HG03280 (cell line): ENCODE measurements at regions not wholly inside any gene's neighbourhood (a gene's known extent, or its start where the extent isn't known, plus 50 kb on each side); places are given as distances from the start of the nearest gene placed in this dataset.
A peak's percentile ranks its signal among the peaks of the same experiment; 100 is the strongest.

ENCODE experiments used
- ATAC-seq: cut with Tn5 transposase; IDR thresholded peaks from one replicate; pipeline ENCODE4 v1.9.1; 2021; ENCODE audit warnings: mild to moderate bottlenecking, moderate library complexity; ENCODE audit not compliant: unreplicated experiment

DNA sequence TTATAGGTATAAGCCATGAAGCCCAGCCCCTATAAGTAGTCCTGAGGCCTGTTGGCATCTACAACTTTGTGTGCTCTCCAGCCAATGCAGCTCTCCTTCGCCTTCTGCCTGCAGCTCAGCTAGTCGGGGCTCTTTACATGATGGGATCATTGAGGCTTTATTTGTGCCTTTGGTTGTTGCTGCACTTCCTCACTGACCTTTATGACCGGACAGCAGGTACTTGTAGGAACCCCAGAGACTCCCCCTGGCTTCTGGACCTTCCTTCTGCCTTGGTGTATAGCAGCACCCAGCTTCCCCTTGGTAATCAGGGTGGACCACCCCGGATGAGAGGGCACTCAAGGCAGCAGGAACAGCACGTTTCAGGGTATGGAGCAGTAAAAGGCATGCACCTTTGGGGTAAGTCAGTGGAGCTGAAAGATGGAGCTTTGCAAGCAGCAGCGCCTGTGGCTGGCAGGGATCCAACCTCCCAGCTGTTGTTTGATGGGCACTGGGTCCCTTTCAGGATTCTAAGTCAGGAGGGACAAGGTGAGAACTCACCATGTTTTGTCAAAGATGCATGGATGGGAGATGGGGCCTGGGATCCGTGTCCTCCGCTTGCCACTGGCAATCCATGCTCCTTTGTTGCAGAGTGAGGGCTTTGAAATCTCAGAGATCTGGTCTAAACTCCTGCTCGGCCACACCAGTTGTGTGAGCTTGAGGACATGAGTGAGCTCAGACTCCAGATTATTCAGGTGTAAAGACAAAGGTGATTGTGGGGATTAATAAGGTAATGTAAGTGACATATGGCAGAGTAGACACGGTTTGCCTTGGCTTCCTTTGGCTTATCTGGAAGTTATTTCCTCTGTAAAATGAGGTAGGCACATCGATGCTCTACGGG lies 65.1 kb upstream of the KLF13 start:
- no peak for ATAC-seq

DNA sequence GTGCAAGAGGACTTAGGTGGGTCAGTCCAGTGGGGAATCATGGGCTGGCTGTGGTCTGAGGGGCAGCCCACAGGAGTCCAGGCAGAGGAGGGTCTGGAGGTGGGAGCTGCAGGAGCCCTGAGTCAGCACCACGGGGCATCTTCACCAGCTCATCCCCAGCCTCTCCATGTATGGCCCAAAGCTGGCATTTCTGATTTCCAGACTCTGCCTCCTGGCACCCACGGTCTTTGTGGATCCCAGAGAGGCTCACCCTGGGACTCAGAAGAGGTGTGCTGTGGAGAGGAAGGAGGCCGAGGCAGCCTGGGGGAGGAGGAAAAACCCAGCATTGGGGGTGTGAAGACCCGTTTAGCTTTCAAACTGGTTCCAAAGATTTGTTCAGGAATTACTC lies 64.5 kb upstream of the KLF13 start:
- ATAC-seq, result no peak

DNA sequence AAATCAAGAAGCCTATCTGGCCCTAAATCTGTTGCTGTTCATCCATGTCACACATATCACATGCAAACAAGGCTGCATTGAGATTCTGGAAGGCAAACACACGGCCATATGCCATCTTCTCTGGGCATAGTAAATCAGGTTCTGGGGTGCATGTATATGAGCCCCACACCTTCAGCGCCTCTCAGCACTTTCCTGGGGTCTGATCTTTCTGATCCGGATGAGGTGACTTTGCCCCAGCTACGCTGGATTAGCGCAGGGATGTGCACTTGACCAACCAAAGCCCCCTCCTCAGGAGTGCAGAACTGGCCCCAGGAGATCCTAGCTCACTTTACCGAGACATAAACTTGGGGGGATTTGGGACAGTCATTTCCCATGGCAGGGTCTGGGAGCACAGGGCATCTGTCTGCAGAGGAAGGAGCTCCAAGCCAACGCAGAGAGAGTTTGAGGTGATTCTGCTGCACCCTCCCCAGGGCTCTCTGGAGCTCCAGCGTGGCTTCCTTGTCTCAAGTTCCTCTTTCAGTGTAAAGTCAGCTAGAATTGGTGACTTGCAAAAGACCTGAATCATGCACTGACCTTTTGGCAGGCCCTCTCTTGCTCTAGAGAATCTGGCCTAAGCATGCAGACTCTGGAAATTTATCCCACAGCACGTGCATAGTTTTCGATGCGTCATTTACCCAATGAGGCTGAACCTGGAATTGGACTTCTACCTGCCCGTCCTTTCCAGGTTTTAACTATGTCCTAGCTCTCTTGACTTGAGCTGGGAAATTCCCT lies 63.5 kb upstream of the KLF13 start:
- ATAC-seq, result no peak

DNA sequence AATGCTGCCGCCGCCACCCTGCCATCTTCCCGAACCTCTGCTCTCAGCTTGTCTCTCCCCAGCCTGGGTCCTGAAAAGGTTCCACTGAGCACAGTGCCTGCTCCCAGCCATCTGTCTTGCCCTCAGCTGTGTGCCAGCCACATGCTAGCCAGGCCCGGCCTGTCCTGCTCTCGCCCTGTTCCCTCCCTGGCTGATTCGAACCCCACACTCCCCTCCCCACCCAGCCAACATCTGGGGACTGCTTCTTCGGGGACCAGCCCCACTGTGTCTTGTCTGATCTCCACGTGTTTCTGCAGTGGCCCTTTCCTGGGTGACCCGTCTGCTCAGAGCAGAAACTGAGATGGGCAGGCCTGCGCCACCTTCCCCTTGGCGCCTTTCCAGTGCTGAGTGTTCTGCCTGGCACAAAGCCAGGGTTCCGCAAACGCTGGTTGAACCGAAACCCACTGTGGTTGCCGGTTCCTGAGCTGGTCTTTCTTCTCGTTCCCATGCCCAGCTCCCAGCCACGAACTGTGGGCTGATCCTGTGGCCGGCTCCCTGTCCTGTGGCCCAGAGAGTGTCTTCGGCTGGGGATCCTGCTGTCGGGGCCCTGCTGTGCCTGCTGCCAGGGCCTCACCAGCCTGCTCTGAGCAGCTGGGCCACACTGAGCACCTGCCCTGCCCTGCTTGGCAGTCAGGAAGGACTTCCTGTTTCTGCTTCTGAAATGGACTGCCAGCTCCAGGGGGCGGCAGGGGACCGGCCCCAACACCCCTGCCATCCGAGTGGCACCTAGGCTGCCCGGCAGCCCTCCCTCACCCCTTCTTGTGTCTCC lies 62.7 kb upstream of the KLF13 start:
- no peak for ATAC-seq

DNA sequence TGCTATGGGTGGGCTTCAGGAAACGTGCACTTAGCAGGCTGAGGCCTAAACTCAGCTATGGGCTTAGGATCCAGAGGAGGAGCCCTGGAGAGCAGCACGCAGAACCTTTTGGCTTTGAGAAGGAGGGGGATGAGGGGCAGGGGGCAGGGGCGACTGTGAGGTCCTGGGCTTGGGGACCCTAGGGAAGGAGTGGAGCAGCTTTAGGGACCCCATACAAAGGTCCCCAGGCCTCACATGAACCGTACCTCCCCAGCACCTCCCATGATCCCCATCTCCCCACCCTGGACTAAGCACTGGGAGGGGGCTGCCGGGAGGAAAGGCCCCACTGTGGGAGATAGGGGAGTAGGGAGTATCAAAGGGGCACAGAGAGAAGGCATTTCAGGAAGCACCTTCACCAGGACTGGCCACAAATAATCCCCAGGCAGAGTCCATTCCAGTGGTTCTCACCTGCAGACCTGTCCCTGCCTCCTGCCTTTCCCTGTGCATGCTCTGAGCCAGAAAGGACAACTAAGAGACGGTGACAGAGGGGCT lies 62.0 kb upstream of the KLF13 start:
- no peak for ATAC-seq

DNA sequence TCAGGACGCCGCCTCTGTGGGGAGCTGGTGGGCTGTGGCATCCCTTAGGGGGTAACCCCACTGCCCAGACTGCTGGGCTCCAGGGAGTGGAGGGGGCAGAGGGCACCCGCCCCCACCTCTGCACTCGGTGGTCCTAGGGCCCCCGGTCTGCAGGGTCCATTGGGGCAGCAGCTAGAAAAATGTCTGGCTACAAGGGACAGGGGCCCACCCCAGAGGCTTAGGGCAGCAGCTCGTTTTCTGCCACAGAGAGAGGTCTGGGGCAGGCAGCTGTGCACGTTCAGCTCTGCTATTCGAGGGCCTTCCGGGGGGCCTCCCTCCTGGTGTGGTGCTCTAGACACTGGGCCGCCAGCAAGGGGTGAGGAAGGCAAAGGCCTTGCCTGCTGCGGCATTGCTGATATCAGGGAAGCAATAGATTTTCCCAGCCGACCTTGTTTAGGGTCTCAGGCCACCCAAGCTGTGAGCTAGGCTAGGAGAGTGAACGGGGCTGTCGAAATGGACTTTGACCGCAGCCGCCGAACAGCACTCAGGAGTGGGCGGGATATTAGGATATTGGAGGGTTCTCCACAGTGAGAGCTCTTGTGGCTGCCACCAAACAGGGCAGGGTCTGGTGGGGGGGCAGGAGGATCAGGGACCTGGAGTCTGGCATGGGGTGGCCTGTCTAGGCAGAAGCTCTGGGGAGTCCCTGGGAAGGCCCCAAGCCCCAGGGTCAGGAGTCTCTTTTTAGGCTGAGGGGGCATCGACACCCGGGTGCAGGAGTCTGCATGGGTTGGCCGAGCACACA lies 61.4 kb upstream of the KLF13 start:
- ATAC-seq, result no peak

DNA sequence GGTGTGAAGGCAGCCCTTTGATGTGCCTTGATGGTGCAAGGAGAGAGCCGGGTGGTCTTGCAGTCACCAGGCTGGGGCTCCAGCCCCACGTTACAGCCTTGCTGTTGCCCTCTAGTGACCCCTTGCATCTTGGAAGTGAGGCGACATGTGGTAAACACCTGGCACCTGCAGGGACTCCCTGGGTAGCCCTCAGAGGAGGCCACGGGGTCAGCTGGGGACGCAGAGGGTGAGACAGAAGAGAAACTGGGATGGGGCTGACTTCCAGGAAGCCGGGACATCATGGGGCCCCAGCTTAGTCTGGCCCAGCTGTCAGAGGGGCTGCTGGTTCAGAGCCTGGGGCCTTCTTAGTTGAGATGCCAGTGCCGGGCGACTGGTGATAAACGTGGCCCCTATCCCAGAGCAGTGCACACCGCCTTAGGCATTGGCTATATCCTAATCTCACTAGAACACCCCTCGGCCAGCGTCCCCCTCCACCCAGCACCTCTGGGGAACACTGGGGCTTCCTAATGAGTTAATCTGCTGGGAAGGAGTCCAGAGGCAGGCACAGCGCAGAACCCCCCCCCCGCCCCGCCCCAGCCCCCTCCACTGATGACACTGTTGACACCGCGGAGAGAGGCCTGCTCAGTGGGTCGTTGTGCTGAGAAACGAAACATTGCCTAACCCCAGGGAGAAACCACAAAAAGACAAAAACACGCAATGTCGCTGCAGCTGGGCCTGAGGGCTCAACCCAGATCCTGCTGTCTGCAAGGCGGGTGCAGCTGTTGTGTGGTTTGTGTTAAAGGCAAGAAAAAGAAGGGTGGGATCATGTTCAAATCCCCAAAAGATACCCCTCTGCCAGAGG lies 60.5 kb upstream of the KLF13 start:
- ATAC-seq, result peak; percentile 58

DNA sequence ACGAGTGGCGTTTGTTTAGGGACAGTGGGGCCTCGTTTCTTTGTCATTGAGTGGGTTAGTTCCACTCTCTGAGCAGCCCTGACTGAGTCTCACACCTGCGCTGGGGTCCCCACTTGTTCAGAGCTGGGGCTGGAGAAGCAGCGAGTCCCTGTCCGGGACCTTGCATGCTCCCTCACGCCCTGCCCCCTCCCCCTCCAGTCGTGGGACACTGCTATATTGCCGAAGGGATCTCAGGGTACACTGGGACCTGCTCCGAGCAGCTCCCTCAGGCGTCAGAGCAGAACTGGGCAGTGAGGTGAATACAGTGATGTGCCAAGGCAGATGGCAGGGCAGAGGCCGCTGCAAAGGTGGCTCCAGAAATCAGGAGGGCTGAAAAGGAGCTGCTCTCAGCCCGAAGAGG lies 59.9 kb upstream of the KLF13 start:
- no peak for ATAC-seq

DNA sequence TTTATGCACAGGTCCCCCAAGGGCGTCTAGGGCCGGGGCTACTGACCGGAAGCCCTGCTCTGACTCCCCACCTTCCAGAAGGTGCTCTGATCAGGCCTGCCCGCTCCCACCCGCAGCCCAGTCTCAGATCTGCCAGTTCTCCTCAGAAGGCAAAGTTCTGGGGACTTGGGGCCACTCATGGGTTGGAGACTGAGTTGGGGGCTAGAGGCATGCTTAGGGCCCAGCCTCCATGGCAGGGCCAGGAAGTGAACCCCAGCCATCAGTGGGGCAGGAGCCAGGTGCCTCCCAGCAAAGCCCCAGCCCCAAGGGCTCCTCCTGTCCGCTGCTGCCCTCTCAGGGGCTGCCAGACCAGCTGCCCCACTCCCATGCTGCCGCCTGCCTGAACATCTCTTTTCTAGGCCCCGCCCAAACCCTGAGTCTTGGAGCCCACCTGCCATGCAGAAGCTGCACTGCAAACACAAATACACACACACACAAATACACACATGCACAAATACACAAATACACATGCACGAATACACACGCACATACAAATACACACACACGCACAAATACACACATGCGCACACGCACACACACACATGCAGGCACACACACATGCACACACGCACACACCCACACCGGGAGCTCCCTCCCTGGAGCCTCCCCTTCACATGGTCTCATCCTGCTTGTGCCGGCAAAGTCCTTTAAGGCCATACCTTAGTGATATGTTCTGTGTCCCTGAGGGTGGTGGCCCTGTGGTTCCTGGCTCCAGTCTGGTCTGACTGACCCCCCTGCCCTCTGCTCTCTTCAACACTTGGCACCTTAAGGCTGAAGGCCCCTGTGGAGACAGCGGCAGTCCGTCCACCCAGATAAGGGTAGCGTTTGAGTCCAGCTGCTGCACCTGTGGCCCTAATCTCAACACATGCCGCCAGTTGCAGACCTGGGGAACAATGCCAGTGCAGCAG lies 59.2 kb upstream of the KLF13 start:
- ATAC-seq, result no peak

DNA sequence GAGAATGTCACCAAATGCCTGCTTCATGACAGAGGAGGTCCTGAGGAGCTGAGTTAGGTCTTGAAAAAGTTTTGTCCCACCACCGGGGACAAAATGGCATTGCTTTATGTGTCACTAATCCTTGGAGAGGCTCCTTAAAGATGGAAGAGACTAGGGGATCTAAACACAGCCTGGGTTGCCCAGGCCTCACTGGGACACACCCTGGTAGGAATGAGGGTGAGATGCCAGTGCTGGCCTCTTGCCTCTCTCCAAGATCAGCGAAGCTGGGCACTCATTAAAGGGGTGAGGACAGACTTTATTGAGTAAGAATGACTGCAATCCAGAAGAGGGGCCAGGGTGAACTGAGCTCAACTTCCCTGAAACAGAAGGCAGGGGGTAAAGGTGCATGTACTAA lies 58.5 kb upstream of the KLF13 start:
- ATAC-seq, result no peak

DNA sequence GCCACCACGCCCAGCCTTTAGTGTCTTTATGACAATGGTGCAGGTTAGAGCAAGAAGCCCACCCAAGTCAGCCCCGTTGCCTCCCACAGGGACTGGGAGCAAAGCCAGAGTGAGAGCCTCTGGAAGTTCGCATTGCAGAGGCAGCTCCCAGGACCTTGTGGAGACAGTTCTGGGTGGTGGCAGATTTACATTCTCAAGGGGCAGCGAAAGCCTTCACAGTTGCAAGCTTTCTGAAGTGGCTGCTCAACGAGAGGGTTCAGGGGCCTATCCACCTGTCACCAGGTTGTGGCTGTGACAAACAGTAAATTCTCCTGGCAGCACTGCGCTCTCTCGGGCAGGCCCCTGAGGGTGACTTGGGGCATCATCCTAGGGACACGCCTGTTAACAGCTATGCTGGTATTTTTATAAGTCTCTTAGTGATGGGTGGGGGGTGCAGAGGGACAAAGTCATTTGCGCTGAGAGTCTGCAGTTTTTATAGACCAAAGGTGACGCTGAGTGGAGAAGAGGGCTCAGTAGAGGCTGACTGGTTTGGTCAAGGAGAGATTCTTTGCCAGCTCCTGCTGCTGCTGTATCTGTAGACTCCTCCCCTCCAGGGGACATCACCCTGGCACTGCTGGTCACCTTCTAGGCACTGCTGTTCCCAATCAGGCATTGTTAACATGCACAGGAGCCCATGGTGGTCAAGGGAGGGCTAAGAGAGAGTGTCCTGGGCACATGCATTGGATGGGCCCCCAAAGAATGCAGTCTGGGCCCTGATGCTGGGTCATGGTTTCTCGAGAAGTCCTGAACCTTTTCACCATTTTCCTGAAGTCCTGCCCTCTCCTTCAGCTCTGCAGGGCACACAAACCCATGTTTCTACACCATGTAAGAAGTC lies 57.5 kb upstream of the KLF13 start:
- no peak for ATAC-seq

DNA sequence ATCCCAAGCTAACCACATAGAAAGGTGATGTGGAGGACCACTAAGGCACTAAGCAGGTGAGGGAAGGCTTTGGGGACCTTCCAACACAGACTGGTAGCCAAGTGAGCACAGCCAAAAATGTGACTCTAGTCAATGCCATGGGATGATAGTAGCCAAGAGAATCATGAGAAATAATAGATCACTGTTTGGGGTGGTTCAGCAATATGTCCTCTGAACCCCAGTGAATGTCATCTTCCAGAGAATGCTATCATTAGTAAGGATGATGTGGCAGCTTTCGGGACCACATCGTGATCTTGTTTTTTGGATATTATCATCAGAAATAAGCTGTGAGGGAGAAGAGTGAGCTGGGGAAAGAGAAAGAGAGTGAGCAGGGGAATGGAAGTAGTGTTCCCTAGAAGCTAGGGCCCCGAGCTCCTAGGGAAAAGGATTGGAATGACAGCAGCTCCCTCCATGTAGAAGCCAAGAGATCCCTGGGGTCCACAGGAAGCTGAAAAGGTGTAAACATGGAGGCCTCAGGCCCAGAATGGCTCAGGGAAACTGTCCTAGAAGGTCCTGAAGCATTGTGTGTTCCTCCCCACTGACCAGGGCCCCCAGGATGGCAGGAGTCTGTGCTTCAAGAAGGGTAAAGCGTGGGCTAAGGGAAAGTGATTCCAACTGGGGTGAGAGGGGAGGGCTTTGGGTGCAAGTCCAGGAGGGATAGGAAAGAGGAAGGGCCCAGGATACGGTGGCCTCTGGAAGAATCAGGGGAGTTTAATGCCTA lies 56.6 kb upstream of the KLF13 start:
- ATAC-seq, result no peak

DNA sequence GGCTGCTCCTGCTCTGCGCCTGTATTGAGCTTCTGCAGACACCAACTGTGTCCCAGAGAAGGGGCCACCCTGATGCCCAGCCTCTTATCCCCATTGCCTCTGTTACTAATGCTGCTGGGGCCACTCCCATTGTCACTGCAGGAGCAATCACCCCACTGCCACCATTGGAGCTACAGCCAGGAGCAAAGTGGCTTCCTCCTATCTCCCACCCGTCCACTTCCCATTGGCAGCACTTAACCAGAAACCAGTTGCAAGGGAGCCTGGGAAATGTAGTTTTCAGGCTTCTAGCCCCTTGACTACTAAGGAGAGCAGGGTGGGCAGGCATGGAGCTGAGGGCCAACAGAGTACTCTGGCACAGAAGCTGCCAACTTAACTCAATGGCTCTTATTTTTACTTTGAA lies 55.9 kb upstream of the KLF13 start:
- ATAC-seq, result no peak

DNA sequence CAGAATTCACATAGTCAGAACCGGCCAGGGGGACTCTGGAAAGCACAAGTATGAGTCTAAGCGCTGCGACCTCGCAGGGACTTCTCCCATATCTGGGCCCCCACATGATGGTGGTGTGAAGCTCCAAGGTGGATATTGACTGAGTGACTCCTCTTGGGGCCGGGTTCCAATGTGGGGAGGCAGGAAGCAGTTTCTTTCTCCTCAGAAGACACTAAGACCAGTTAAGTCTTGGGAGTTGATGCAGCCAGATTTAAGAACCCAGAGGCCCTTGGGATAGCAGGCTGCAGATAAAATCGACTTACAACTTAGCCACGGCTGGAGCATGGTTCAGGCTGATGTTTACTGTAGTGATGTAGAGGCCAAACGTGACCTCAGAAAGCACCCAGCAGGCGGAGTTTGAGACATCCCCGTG lies 55.4 kb upstream of the KLF13 start:
- ATAC-seq, result no peak

DNA sequence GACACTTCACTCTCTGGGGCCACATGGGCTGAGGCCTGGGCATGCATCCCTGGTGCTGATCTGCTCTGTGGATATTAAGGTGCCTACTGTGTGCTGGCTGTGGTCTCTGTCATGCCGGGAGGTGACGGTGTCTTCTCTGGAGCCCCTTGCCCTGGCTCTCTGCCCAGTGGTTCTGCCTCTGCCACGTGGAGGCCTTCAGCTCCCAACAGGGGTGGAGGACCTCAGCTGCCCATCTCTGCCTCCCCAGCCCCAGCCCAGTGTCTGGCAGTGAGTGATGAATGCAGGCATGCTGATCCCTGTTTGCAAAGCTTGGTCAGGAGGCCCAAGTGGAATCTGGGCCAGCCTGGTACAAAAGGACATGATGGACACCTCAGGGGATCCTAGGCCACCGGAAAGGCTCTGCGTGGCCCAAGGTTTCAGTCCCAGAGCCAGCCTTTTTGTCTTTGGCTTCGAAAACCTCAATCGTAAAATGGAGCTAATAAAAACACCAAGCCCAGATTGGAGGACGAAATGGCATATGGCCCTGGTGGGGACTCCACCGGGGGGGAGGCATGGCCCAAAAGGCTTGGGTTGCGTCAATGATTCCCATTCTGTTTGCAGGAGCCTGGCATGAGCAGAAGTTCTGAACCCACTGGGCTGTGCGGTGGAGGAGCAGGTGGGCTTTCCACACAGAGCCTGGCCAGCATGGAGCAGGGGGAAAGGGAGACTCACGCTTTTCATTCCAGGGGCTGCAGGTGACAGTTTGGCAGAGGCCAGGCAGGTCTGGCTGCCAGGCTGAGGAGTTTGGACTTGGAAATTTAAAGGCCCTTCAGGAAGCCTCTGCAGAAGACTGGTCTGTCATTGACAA lies 54.7 kb upstream of the KLF13 start:
- ATAC-seq, result no peak
